A549 (cell line): ENCODE measurements at regions not wholly inside any gene's neighbourhood (a gene's known extent, or its start where the extent isn't known, plus 50 kb on each side); places are given as distances from the start of the nearest gene placed in this dataset.

Experiments
- ATAC-seq, 2 experiments: fragments of 200-7000 bp in 1 of 2; fragments of >200 bp in 1 of 2; cut with Nextera tagmentation in 1 of 2; cut with Tn5 transposase in 1 of 2; 3 replicates each; pipeline versions ENCODE4 v1.8.0 to v1.9.1; 2018 to 2020; ENCODE audit warnings: mild to moderate bottlenecking in 1 of 2, moderate library complexity in 1 of 2
- CTCF ChIA-PET: fragments of 300-600 bp; sonication (Branson Sonifier 250); formaldehyde crosslinking; extraction: SDS; loops from one replicate; lab custom pipeline; 2021; ENCODE audit warnings: antibody characterized with exemption, inconsistent platforms; lab: Yijun Ruan, JAX
- POLR2A ChIA-PET: fragments of 350-600 bp; formaldehyde crosslinking; extraction: SDS; loops from one replicate; lab custom pipeline; 2021; ENCODE audit warnings: antibody characterized with exemption, inconsistent platforms; lab: Yijun Ruan, JAX
- DNase-seq, 2 experiments: peaks; one replicate each; pipeline versions ENCODE4 v3.0.0 to v3.0.0-alpha.2; 2011 to 2016; ENCODE audit warnings: low read depth in 1 of 2, low spot score in 1 of 2
- FAIRE-seq: peaks from 2 replicates; lab custom pipeline; 2011; peaks lifted over from hg19 to GRCh38; lab: Jason Lieb, UNC
- H3K27ac ChIP-seq, 2 experiments: fragments of >200 bp; sonication (Bioruptor Twin); formaldehyde crosslinking; 3 replicates each; pipeline ENCODE4 v1.5.1; 2016 to 2017
- H3K4me1 ChIP-seq: fragments of >200 bp; sonication (Bioruptor Twin); formaldehyde crosslinking; 3 replicates; pipeline ENCODE4 v1.6.1; 2016
- H3K4me2 ChIP-seq: fragments of >200 bp; sonication (Bioruptor Twin); formaldehyde crosslinking; 3 replicates; pipeline ENCODE4 v1.6.1; 2016
- H3K4me3 ChIP-seq: fragments of >200 bp; sonication (Bioruptor Twin); formaldehyde crosslinking; 3 replicates; pipeline ENCODE4 v1.5.1; 2016
- H3K9me3 ChIP-seq: fragments of >200 bp; sonication (Bioruptor Twin); formaldehyde crosslinking; 3 replicates; pipeline ENCODE4 v1.6.1; 2016
- EHMT2 ChIP-seq: fragments of 200-600 bp; sonication (generic); IDR thresholded peaks from 2 replicates; pipeline ENCODE4 v1.6.1; 2016; ENCODE audit warnings: antibody characterized with exemption, low read depth, mild to moderate bottlenecking, moderate library complexity
- ESRRA ChIP-seq: fragments of 150-350 bp; IDR thresholded peaks from 2 replicates; pipeline ENCODE4 v1.6.1; 2014; ENCODE audit warnings: mild to moderate bottlenecking, low read length, borderline replicate concordance
- FOSB ChIP-seq: fragments of 250-450 bp; sonication (Bioruptor Pico); IDR thresholded peaks from 2 replicates; pipeline ENCODE4 v1.5.0; 2020; ENCODE audit warnings: mild to moderate bottlenecking, moderate library complexity
- FOSL2 ChIP-seq, 2 experiments: fragments of 450-650 bp in 1 of 2; fragments of >200 bp in 1 of 2; sonication (Bioruptor Twin) in 1 of 2; formaldehyde crosslinking; IDR thresholded peaks; 2 replicates each; pipeline versions ENCODE4 v1.5.0 to v1.6.1; 2016 to 2020; ENCODE audit warnings: mild to moderate bottlenecking in 1 of 2, moderate library complexity in 1 of 2
- HEYL ChIP-seq: fragments of 250-450 bp; sonication (Bioruptor Pico); IDR thresholded peaks from 2 replicates; pipeline ENCODE4 v1.8.0; 2021; ENCODE audit warnings: mild to moderate bottlenecking, moderate library complexity
- HMGXB4 ChIP-seq: fragments of 250-450 bp; sonication (Bioruptor Pico); IDR thresholded peaks from 2 replicates; pipeline ENCODE4 v1.5.0; 2021; ENCODE audit warnings: mild to moderate bottlenecking, moderate library complexity, borderline replicate concordance
- HOXA7 ChIP-seq: fragments of 250-450 bp; sonication (Bioruptor Pico); IDR thresholded peaks from 2 replicates; pipeline ENCODE4 v1.5.0; 2020; ENCODE audit warnings: mild to moderate bottlenecking, moderate library complexity
- JUN ChIP-seq, 2 experiments: fragments of >200 bp; sonication (Bioruptor Twin); formaldehyde crosslinking; IDR thresholded peaks; 2 replicates in 1 of 2; 3 replicates in 1 of 2; pipeline ENCODE4 v1.6.1; 2016 to 2017
- KDM5A ChIP-seq: fragments of 200-600 bp; sonication (generic); IDR thresholded peaks from 2 replicates; pipeline ENCODE4 v1.6.1; 2016; ENCODE audit warnings: antibody characterized with exemption, mild to moderate bottlenecking
- MAFK ChIP-seq: fragments of 450-650 bp; IDR thresholded peaks from 2 replicates; pipeline ENCODE4 v1.6.1; 2014; ENCODE audit not compliant: partially characterized antibody
- NPAS2 ChIP-seq: fragments of 250-450 bp; sonication (Bioruptor Pico); IDR thresholded peaks from 2 replicates; pipeline ENCODE4 v1.8.0; 2022; ENCODE audit warnings: mild to moderate bottlenecking, moderate library complexity, borderline replicate concordance
- PHF8 ChIP-seq: fragments of 200-600 bp; sonication (generic); IDR thresholded peaks from 2 replicates; pipeline ENCODE4 v1.6.1; 2016; ENCODE audit warnings: low read depth, mild to moderate bottlenecking, antibody characterized with exemption, moderate library complexity, borderline replicate concordance
- WGBS: methylation state at CpG from one replicate; pipeline ENCODE4 v1.1.6; 2017; ENCODE audit errors: missing lambda C conversion rate; 5-methylcytosine and 5-hydroxymethylcytosine counted together
- TF ChIP-seq, protein P1 (sequence below): fragments of 250-450 bp; sonication (Bioruptor Pico); IDR thresholded peaks from 2 replicates; pipeline ENCODE4 v1.5.0; 2020; ENCODE audit warnings: low read depth, mild to moderate bottlenecking, moderate library complexity
- TF ChIP-seq, protein P2 (sequence below): fragments of >200 bp; sonication (Bioruptor Twin); formaldehyde crosslinking; IDR thresholded peaks from 2 replicates; pipeline ENCODE4 v1.6.1; 2016
- TF ChIP-seq, protein P3 (sequence below): fragments of >200 bp; sonication (Bioruptor Twin); formaldehyde crosslinking; IDR thresholded peaks from 3 replicates; pipeline ENCODE4 v1.6.1; 2016

DNA sequence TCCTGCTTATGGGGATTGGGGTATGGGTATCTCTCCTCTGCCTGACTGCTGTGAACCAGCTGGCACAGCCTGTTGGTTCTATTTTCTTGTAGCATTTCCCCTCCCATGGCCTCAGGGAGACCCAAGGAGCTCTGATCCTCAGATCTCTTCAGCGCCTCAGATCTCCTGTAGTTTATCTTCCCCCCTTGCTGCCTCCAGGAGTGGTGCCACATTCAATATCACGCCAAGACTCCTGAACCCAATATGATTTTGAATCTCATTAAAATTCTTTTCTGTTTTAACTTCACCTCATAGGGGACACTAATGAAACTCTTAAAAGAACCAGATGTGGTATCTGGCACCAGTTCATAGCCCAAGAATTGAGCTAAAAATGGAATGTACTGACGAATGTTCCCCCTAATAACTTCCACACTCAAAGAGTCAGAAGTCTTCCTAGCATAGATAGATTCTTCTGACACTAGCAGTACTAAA is 59.6 kb upstream of the LIFR start:
- FAIRE-seq = no peak
- no peaks in the 10 kb centered on the region for H3K4me1 ChIP-seq
- no peak overlapping the region for H3K4me2 ChIP-seq
- TF ChIP-seq HEYL = no peak
- no peak for TF ChIP-seq JUN (IDR thresholded peaks at IDR 0.05)
- no peak for TF ChIP-seq HOXA7 (CRISPR knock-in tag)
- TF ChIP-seq HMGXB4 (CRISPR knock-in tag) = no peak
- TF ChIP-seq, protein P1, sequence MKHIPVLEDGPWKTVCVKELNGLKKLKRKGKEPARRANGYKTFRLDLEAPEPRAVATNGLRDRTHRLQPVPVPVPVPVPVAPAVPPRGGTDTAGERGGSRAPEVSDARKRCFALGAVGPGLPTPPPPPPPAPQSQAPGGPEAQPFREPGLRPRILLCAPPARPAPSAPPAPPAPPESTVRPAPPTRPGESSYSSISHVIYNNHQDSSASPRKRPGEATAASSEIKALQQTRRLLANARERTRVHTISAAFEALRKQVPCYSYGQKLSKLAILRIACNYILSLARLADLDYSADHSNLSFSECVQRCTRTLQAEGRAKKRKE = no peak
- no peak for TF ChIP-seq FOSB (CRISPR knock-in tag)
- TF ChIP-seq NPAS2 = no peak
- TF ChIP-seq, protein P2, sequence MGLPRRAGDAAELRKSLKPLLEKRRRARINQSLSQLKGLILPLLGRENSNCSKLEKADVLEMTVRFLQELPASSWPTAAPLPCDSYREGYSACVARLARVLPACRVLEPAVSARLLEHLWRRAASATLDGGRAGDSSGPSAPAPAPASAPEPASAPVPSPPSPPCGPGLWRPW = no peak
- no peak for TF ChIP-seq FOSL2 (IDR thresholded peaks at IDR 0.05)
- TF ChIP-seq FOSL2 (CRISPR knock-in tag; IDR thresholded peaks at IDR 0.05) = no peak
- TF ChIP-seq, protein P3, sequence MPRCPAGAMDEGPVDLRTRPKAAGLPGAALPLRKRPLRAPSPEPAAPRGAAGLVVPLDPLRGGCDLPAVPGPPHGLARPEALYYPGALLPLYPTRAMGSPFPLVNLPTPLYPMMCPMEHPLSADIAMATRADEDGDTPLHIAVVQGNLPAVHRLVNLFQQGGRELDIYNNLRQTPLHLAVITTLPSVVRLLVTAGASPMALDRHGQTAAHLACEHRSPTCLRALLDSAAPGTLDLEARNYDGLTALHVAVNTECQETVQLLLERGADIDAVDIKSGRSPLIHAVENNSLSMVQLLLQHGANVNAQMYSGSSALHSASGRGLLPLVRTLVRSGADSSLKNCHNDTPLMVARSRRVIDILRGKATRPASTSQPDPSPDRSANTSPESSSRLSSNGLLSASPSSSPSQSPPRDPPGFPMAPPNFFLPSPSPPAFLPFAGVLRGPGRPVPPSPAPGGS = no peak
- TF ChIP-seq PHF8 = no peak
- TF ChIP-seq KDM5A = no peak
- no peak for TF ChIP-seq MAFK
- TF ChIP-seq ESRRA = no peak
- no peak for TF ChIP-seq EHMT2
- TF ChIP-seq, all 56 proteins: peak for 0
- Histone ChIP-seq H3K27ac (no peak overlapping the region), H3K9me3 (peaks cover 11% of the 10 kb centered on the region; the same call in 2 of the 3 replicates), H3K4me3 (no peak overlapping the region)
- ATAC-seq = no peak
- 33% methylated on average over 3 of the region's 3 CpGs for WGBS
- DNase-seq = no peak
- ChIA-PET POLR2A (no interaction called here), CTCF (interaction anchor here (1.0 to 2.1 kb wide), 3 partner anchors 9 to 17 kb away, joined by 3 to 5 read pairs (median 4); no protein-coding TSS in a partner anchor)

- CTCF ChIA-PET = no interaction called here
- POLR2A ChIA-PET = no interaction called here
Measured at GRCh38 chr5:38618154-38618553, 61.7 kb upstream of the LIFR start.

More at GRCh38 chr5:38618154-38618553, 61.7 kb upstream of the LIFR start:
- 41% methylated on average over 1 of the region's 1 CpG for WGBS
- no peaks in the 10 kb centered on the region for H3K4me1 ChIP-seq
- FAIRE-seq (no peak), DNase-seq (no peak)
- no peak for TF ChIP-seq HMGXB4 (CRISPR knock-in tag)
- TF ChIP-seq, all 56 proteins: peak for 0
- no peak overlapping the region for H3K27ac ChIP-seq
- no peak overlapping the region for H3K4me3 ChIP-seq
- H3K4me2 ChIP-seq = no peak overlapping the region
- no peak for ATAC-seq
- peaks cover 11% of the 10 kb centered on the region; the same call in 2 of the 3 replicates for H3K9me3 ChIP-seq
